Right lobe of liver (tissue), 6 donors: ENCODE measurements at regions not wholly inside any gene's neighbourhood (a gene's known extent, or its start where the extent isn't known, plus 50 kb on each side); places are given as distances from the start of the nearest gene placed in this dataset.

Experiments used
- ATAC-seq, 4 donors: fragments of 200-7000 bp; cut with Tn5 transposase; one replicate each; pipeline ENCODE4 v1.9.1; 2020; ENCODE audit warnings: mild to moderate bottlenecking in 4 of 4, moderate library complexity in 4 of 4
- DNase-seq, 3 donors: peaks; one replicate each; pipeline ENCODE4 v3.0.0-alpha.2; 2020
- H3K27ac ChIP-seq, 3 donors: fragments of 200-600 bp; one replicate each; pipeline ENCODE4 v1.8.0; 2022
- H3K27me3 ChIP-seq, 2 donors: fragments of 200-600 bp; one replicate each; pipeline ENCODE4 v1.8.0; 2022
- H3K36me3 ChIP-seq, 4 donors: fragments of 200-600 bp; sonication (generic) in 1 of 4; one replicate each; pipeline versions ENCODE4 v1.5.1 to v1.8.0; 2017 to 2022; ENCODE audit warnings: control low read depth in 1 of 4
- H3K4me1 ChIP-seq, 4 donors: fragments of 200-600 bp; sonication (generic) in 1 of 4; one replicate each; pipeline versions ENCODE4 v1.5.1 to v1.8.0; 2017 to 2022; ENCODE audit warnings: control low read depth in 1 of 4
- H3K4me3 ChIP-seq, 3 donors: fragments of 200-600 bp; one replicate each; pipeline ENCODE4 v1.8.0; 2022
- H3K9me3 ChIP-seq, 4 donors: fragments of 200-600 bp; sonication (generic) in 1 of 4; one replicate each; pipeline versions ENCODE4 v1.5.1 to v1.8.0; 2017 to 2022; ENCODE audit warnings: control low read depth in 1 of 4
- POLR2A ChIP-seq: fragments of 450-650 bp; IDR thresholded peaks from one replicate; pipeline ENCODE4 v1.6.1; 2017; ENCODE audit warnings: antibody characterized with exemption, mild to moderate bottlenecking
- WGBS: methylation state at CpG from one replicate; pipeline ENCODE4 v1.1.6; 2018; ENCODE audit warnings: low coverage, low lambda C conversion rate; ENCODE audit not compliant: insufficient coverage; ENCODE audit errors: missing lambda C conversion rate; 5-methylcytosine and 5-hydroxymethylcytosine counted together
- intact Hi-C, 2 donors: fragments of 100-400 bp; cut with DNase I; formaldehyde crosslinking; loops; one replicate each; pipeline versions ENCODE4 v1.11.2 to v1.14.1; 2022
- TF ChIP-seq, protein P1 (sequence below), 4 donors: fragments of 200-600 bp in 3 of 4; fragments of 450-650 bp in 1 of 4; IDR thresholded peaks; one replicate each; pipeline versions ENCODE4 v1.5.1 to v1.8.0; 2016 to 2022; ENCODE audit warnings: antibody characterized with exemption in 4 of 4, mild to moderate bottlenecking in 2 of 4
- donor health status: DM: no; HTN: yes; CAD: no.
- donor health status: DM: no; HTN: no; CAD: no.
- donor health status: DM: no; HTN: no; CAD: no.
- donor health status: DM: no; HTN: yes; CAD: no.
- donor health status: DM: no; HTN: yes; CAD: no.

DNA sequence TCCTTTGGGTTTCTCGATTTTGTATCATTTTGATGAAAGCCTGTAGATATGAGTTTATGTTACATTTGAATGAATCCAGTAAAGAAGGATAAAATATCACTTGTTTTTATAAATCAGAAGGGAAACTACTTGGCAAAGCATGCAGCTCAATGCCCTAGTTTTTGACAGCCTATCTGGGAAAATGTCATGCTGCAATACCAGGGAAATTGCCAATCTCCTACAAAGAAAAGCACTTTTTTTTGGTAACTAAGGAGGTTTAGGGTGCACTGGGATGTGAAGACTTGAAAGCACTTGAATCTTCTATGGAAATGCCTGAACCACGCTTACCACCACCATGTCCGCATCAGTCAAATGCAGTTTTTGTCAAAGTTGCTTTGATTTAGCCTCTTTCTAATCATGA, 446.9 kb upstream of the LRRC7 start:
- H3K9me3 ChIP-seq = no peaks in the 10 kb centered on the region
- H3K36me3 ChIP-seq = no peaks in the 10 kb centered on the region
- DNase-seq (no peak), ATAC-seq (no peak)
- no peaks in the 10 kb centered on the region for H3K27me3 ChIP-seq
- no peaks in the 10 kb centered on the region for H3K4me1 ChIP-seq
- WGBS = 69% methylated on average over 3 of the region's 3 CpGs
- no peak overlapping the region for H3K27ac ChIP-seq
- no peak for TF ChIP-seq POLR2A
- TF ChIP-seq, protein P1, sequence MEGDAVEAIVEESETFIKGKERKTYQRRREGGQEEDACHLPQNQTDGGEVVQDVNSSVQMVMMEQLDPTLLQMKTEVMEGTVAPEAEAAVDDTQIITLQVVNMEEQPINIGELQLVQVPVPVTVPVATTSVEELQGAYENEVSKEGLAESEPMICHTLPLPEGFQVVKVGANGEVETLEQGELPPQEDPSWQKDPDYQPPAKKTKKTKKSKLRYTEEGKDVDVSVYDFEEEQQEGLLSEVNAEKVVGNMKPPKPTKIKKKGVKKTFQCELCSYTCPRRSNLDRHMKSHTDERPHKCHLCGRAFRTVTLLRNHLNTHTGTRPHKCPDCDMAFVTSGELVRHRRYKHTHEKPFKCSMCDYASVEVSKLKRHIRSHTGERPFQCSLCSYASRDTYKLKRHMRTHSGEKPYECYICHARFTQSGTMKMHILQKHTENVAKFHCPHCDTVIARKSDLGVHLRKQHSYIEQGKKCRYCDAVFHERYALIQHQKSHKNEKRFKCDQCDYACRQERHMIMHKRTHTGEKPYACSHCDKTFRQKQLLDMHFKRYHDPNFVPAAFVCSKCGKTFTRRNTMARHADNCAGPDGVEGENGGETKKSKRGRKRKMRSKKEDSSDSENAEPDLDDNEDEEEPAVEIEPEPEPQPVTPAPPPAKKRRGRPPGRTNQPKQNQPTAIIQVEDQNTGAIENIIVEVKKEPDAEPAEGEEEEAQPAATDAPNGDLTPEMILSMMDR (IDR thresholded peaks at IDR 0.05) = no peak
- intact Hi-C loops = no loop called here
- no peak overlapping the region for H3K4me3 ChIP-seq

DNA sequence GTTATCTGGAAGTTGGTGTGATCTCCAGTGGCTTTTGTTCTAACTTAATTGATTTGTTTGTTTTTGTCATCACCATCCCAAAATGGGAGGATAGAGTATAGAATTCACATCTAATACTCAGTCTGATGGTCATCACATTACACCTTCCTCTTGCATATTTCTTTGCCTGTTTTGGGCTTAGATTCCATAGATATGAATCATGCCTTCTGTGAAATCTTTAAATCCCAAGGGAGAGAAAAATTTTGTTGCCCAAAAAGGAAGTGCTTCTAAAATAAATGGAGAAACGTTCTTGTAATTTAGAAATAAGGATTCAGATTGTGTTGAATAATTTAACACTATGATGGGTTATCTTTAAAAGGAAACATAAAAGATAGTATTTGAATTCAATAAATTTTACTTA, 446.0 kb upstream of the LRRC7 start:
- no peak overlapping the region for H3K27ac ChIP-seq
- H3K27me3 ChIP-seq = no peaks in the 10 kb centered on the region
- H3K9me3 ChIP-seq = no peaks in the 10 kb centered on the region
- H3K36me3 ChIP-seq = no peaks in the 10 kb centered on the region
- intact Hi-C loops = no loop called here
- no peak overlapping the region for H3K4me3 ChIP-seq
- ATAC-seq = no peak
- H3K4me1 ChIP-seq = no peaks in the 10 kb centered on the region
- no peak for DNase-seq
- 14% methylated on average over 1 of the region's 1 CpG for WGBS
- no peak for TF ChIP-seq POLR2A
- TF ChIP-seq, protein P1 (IDR thresholded peaks at IDR 0.05) = no peak

DNA sequence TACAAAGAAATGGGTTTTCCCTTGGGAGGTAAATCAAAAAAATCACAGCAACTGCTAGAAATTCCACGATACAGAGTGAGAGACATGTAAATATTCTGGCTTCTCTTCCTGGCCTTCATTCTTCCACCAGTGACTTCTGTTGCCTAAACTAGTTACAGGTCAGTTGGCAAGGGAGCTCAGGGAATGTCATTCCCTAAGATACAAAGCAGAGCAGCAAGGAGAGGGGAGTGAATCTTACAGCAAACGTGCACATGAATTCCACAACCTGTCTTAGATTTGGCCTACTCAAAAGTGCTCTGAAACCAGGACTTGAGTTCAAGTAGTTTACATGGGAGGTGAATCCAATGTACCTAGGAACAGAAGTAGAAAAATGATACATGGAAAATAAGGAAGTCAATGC, 445.3 kb upstream of the LRRC7 start:
- Histone ChIP-seq H3K4me3 (no peak overlapping the region), H3K4me1 (no peaks in the 10 kb centered on the region), H3K27me3 (no peaks in the 10 kb centered on the region), H3K36me3 (no peaks in the 10 kb centered on the region), H3K9me3 (no peaks in the 10 kb centered on the region), H3K27ac (no peak overlapping the region)
- intact Hi-C loops = no loop called here
- no peak for ATAC-seq
- DNase-seq = no peak
- TF ChIP-seq, protein P1 (IDR thresholded peaks at IDR 0.05) = no peak
- no peak for TF ChIP-seq POLR2A
- WGBS = 13% methylated on average over 2 of the region's 2 CpGs

DNA sequence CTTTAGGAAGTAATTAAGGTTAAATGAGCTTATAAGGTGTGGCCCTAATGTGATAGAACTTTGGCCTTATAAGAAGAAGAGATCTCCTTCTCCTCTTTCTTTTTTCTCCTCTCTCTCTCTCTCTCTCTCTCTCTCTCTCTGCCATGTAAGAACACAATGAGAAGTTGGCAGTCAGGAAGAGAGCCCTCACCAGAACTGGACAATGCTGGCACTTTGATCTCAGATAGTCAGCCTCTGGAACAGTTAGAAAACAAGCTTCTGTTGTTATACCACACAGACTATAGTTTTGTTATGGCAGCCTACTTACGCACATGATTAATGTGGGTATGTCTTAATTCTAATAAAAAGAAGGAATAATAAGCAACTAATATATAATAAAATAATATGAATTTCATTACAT, 444.2 kb upstream of the LRRC7 start:
- ATAC-seq (no peak), DNase-seq (no peak)
- H3K27ac ChIP-seq = no peak overlapping the region
- TF ChIP-seq, protein P1 (IDR thresholded peaks at IDR 0.05) = no peak
- no peak for TF ChIP-seq POLR2A
- H3K9me3 ChIP-seq = no peaks in the 10 kb centered on the region
- WGBS = 92% methylated on average over 1 of the region's 1 CpG
- no peaks in the 10 kb centered on the region for H3K36me3 ChIP-seq
- no peaks in the 10 kb centered on the region for H3K4me1 ChIP-seq
- intact Hi-C loops = no loop called here
- no peak overlapping the region for H3K4me3 ChIP-seq
- no peaks in the 10 kb centered on the region for H3K27me3 ChIP-seq

DNA sequence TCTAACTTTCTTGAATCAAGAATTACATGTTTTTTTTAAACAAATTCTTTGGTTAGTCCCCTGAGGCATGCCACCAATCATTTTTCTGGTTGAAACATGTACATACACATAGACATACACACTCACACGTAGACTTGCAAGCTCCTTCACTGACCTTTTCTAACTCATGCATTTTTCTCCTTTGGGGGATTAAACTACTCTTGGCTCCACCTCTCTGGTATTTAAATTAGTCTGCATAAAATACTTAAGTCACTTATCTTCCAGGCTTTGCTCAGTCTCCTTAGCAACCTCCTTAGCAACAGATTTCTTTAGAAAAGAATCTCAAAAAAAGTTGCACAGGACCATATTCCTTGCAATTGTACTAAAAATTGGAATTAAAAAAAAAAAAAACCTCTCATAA, 440.9 kb upstream of the LRRC7 start:
- Histone ChIP-seq H3K27ac (no peak overlapping the region), H3K36me3 (no peaks in the 10 kb centered on the region), H3K9me3 (no peaks in the 10 kb centered on the region), H3K4me3 (no peak overlapping the region), H3K4me1 (no peaks in the 10 kb centered on the region), H3K27me3 (no peaks in the 10 kb centered on the region)
- TF ChIP-seq, protein P1 (IDR thresholded peaks at IDR 0.05) = no peak
- TF ChIP-seq POLR2A = no peak
- intact Hi-C loops = no loop called here
- WGBS = 64% methylated on average over 1 of the region's 1 CpG
- ATAC-seq (no peak), DNase-seq (no peak)
